Coronary artery (tissue), 2 donors: ENCODE measurements at regions not wholly inside any gene's neighbourhood (a gene's known extent, or its start where the extent isn't known, plus 50 kb on each side); places are given as distances from the start of the nearest gene placed in this dataset.

Experiments used
- DNase-seq: peaks from one replicate; pipeline ENCODE4 v3.0.0-alpha.2; 2017; ENCODE audit warnings: low spot score
- H3K27ac ChIP-seq, 2 donors: fragments of 200-600 bp; sonication (generic); one replicate each; pipeline ENCODE4 v1.5.1; 2016 to 2019
- H3K4me3 ChIP-seq: fragments of 200-600 bp; sonication (generic); 2 replicates; pipeline ENCODE4 v1.5.1; 2016; ENCODE audit warnings: mild to moderate bottlenecking, moderate library complexity
- TF ChIP-seq, protein P1 (sequence below): fragments of 200-600 bp; sonication (generic); IDR thresholded peaks from one replicate; pipeline ENCODE4 v1.5.1; 2019; ENCODE audit warnings: antibody characterized with exemption

GRCh38 chr7:67589183-67589582 lies 592.5 kb downstream of the TYW1 start:
- TF ChIP-seq, protein P1, sequence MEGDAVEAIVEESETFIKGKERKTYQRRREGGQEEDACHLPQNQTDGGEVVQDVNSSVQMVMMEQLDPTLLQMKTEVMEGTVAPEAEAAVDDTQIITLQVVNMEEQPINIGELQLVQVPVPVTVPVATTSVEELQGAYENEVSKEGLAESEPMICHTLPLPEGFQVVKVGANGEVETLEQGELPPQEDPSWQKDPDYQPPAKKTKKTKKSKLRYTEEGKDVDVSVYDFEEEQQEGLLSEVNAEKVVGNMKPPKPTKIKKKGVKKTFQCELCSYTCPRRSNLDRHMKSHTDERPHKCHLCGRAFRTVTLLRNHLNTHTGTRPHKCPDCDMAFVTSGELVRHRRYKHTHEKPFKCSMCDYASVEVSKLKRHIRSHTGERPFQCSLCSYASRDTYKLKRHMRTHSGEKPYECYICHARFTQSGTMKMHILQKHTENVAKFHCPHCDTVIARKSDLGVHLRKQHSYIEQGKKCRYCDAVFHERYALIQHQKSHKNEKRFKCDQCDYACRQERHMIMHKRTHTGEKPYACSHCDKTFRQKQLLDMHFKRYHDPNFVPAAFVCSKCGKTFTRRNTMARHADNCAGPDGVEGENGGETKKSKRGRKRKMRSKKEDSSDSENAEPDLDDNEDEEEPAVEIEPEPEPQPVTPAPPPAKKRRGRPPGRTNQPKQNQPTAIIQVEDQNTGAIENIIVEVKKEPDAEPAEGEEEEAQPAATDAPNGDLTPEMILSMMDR = no peak
- H3K4me3 ChIP-seq = no peak overlapping the region
- H3K27ac ChIP-seq = no peak overlapping the region
- DNase-seq = no peak

- no peak overlapping the region for H3K27ac ChIP-seq
- TF ChIP-seq, protein P1 = no peak
- H3K4me3 ChIP-seq = no peak overlapping the region
- no peak for DNase-seq
Measured at GRCh38 chr7:67590649-67591048, 594.0 kb downstream of the TYW1 start.

DNA sequence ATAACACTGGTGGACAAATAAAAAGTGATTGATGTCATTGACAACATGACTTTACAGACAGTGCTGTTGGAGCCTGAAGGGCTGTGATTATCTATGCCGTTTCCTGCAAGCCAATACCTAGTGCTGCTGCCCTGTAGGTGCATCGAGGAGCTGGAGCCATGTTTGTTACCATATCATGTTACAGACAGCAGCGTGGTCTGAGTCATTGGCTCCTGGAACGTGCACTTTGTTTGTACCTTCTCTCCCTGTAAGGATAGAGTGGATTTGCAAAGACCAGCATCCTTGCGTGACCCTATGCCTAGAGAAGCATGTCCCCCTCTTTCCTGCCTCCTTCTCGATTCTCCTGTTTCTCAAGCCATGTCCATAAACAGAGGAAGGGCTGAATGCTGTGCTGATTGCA lies 597.2 kb downstream of the TYW1 start:
- DNase-seq = no peak
- Histone ChIP-seq H3K27ac (no peak overlapping the region), H3K4me3 (no peak overlapping the region)
- TF ChIP-seq, protein P1 = no peak

DNA sequence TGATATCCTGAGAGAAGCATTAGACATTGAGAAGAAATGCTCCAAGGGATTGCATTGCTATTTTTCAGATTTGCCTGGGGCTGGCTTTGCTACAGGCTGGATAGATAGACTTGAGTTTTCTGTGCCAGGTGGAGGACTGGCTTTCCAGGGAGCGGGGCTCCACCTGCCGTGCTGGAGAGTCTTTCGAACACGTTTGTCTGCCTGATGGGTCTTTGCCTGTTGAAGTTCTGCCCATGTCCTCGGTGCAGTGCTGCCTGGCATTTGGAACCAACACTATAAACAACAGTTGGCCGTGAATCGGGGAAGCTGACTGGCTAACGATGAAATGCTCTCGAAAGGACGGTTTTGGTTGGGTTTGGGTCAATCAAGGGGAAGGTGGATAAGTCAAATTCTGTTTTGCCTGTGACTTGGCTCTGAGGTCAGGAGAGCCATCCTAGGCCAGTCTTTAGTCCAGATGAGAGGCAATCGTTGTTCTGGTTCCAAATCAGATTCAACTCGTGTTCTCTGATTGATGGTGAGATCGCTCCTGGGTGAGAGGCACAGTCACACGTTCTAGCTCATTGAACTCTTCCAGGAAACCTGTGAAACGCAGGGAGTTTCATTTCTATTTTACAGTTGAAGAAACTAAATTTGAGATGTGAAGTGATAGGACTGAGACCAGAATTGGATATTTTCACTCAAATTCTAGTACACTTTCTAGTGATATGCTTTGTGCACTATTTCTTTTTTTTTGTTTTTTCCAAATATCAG lies 599.0 kb downstream of the TYW1 start:
- TF ChIP-seq, protein P1 = no peak
- Histone ChIP-seq H3K27ac (no peak overlapping the region), H3K4me3 (no peak overlapping the region)
- no peak for DNase-seq

DNA sequence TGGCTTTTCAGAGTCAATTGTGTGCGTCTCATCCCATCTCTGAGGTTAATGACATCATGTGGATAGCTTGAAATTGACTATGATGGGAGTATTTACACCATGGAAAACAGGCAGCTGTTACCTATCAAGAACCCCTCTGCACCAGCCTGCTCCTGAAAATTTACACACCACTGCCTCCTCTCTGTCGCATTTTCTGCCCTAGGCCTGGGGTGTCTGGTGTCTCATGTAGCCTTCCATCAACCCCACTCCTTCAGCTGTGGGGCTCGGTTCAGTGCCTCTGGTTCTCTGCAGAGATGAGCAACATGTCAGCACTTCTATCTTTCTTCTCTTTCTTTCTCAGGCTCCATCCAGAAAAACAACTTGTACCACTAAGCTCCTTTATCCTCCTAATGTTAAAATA lies 600.5 kb downstream of the TYW1 start:
- Histone ChIP-seq H3K27ac (no peak overlapping the region), H3K4me3 (no peak overlapping the region)
- TF ChIP-seq, protein P1 = no peak
- DNase-seq = no peak

GRCh38 chr7:67598469-67598868 lies 601.8 kb downstream of the TYW1 start:
- no peak for DNase-seq

More at GRCh38 chr7:67598469-67598868, 601.8 kb downstream of the TYW1 start:
- TF ChIP-seq, protein P1 = no peak
- Histone ChIP-seq H3K27ac (no peak overlapping the region), H3K4me3 (no peak overlapping the region)
